AG04450 (cell line): ENCODE measurements at regions not wholly inside any gene's neighbourhood (a gene's known extent, or its start where the extent isn't known, plus 50 kb on each side); places are given as distances from the start of the nearest gene placed in this dataset.

Experiments used
- CTCF ChIA-PET: fragments of 300-600, 350-600 bp; formaldehyde crosslinking; extraction: SDS; loops from one replicate; lab custom pipeline; 2022; ENCODE audit warnings: antibody characterized with exemption, inconsistent platforms; lab: Charles Lee
- POLR2A ChIA-PET: fragments of 350-600 bp; formaldehyde crosslinking; extraction: SDS; loops from one replicate; lab custom pipeline; 2021; ENCODE audit warnings: antibody characterized with exemption, inconsistent platforms; lab: Yijun Ruan, JAX
- DNase-seq: peaks from one replicate; pipeline ENCODE4 v3.0.0-alpha.2; 2011; ENCODE audit warnings: low read depth, low spot score
- H3K27ac ChIP-seq: one replicate; pipeline ENCODE4 v1.5.1; 2012; ENCODE audit warnings: low read depth, low read length, control low read depth
- H3K27me3 ChIP-seq: one replicate; pipeline ENCODE4 v1.6.0; 2012; ENCODE audit warnings: low read length; ENCODE audit not compliant: control insufficient read depth, insufficient read depth
- H3K4me3 ChIP-seq: 2 replicates; pipeline ENCODE4 v1.5.1; 2011; ENCODE audit warnings: mild to moderate bottlenecking, low read depth, low read length, control low read depth
- H3K9me3 ChIP-seq: 2 replicates; pipeline ENCODE4 v1.5.1; 2012; ENCODE audit warnings: low read length; ENCODE audit not compliant: control insufficient read depth, insufficient read depth
- TF ChIP-seq, protein P1 (sequence below): IDR thresholded peaks from 2 replicates; pipeline ENCODE4 v1.5.1; 2011; ENCODE audit warnings: low read depth, low read length, control low read depth, inconsistent platforms

DNA sequence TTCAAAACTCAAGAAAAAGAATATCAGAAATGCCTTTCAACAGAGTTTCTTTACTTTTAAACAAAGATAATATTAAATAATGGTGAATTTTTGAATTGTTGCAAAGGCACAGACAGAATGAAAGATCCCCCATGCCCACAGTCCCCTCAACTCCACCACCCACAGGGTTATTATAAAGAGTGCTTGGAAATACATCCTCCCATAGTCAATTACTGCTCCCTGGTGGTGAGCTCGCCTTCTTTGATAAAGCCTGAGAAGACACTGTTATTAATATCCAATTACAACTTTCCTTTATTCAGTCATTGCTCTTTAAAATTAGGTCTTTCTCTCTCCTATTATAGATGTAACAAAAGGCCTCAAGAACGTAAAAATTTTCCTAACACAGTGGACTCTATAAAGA is 490.2 kb upstream of the RORB start:
- no peak for DNase-seq
- ChIA-PET CTCF (no interaction called here), POLR2A (no interaction called here)

DNA sequence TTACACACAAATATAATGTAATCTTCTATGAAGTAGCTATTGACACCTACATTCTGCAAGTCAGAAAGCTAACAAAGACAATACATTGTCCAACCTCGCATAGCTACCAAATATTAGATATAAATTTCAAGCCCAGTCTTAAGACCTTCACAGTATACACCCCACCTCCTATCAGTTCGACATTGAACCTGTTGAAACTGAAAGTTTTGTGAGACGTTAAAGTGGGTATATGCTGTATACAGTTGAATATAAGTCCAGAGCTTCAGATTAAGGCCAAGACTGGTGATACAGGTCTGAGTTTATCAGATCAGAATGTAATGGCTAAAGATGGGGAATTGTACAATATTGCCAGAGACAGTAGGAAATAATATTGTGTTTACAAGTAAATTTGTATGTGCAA is 489.3 kb upstream of the RORB start:
- no peak for DNase-seq
- Histone ChIP-seq H3K4me3 (no peak overlapping the region), H3K9me3 (peaks cover 2% of the 10 kb centered on the region; the same call in 1 of the 2 replicates), H3K27ac (no peak overlapping the region), H3K27me3 (no peaks in the 10 kb centered on the region)
- TF ChIP-seq, protein P1, sequence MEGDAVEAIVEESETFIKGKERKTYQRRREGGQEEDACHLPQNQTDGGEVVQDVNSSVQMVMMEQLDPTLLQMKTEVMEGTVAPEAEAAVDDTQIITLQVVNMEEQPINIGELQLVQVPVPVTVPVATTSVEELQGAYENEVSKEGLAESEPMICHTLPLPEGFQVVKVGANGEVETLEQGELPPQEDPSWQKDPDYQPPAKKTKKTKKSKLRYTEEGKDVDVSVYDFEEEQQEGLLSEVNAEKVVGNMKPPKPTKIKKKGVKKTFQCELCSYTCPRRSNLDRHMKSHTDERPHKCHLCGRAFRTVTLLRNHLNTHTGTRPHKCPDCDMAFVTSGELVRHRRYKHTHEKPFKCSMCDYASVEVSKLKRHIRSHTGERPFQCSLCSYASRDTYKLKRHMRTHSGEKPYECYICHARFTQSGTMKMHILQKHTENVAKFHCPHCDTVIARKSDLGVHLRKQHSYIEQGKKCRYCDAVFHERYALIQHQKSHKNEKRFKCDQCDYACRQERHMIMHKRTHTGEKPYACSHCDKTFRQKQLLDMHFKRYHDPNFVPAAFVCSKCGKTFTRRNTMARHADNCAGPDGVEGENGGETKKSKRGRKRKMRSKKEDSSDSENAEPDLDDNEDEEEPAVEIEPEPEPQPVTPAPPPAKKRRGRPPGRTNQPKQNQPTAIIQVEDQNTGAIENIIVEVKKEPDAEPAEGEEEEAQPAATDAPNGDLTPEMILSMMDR: no peak
- ChIA-PET CTCF (no interaction called here), POLR2A (no interaction called here)

More for the DNA sequence above, 490.2 kb upstream of the RORB start:
- no peak overlapping the region for H3K4me3 ChIP-seq
- no peaks in the 10 kb centered on the region; the same call in 1 of the 2 replicates for H3K9me3 ChIP-seq
- TF ChIP-seq, protein P1: no peak
- no peak overlapping the region for H3K27ac ChIP-seq
- no peaks in the 10 kb centered on the region for H3K27me3 ChIP-seq

GRCh38 chr9:74016004-74016403 is 481.1 kb upstream of the RORB start:
- H3K27me3 ChIP-seq: no peaks in the 10 kb centered on the region
- peaks cover 19% of the 10 kb centered on the region for H3K9me3 ChIP-seq
- POLR2A ChIA-PET: no interaction called here
- CTCF ChIA-PET: no interaction called here
- no peak overlapping the region for H3K4me3 ChIP-seq
- DNase-seq: no peak
- TF ChIP-seq, protein P1: no peak
- H3K27ac ChIP-seq: no peak overlapping the region

DNA sequence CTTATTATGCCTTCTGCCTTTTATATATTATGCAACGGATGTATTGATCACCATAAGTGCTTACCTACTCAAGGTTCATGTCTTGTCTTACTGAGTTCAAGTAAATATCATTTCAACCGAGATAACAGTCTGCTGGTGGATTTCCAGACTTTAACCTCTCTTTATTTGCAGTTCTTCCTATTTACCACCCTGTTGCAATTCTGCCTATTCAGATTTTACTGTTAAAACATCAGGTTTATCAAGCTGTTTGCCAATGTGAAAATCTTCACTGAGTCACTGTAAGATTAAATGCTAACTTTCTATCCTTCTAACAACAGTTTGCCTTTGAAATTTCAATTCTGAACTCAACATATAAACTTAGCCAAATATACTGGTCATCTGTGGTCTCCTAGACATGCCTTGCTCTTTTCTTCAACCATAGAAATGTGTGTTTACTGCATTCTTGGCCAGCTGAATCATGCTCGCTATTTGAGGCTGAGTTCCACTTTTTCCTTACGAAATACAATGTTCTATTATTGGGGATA is 471.7 kb upstream of the RORB start:
- POLR2A ChIA-PET: no interaction called here
- TF ChIP-seq, protein P1: no peak
- Histone ChIP-seq H3K27me3 (no peaks in the 10 kb centered on the region), H3K9me3 (peaks cover 7% of the 10 kb centered on the region; the same call in 1 of the 2 replicates), H3K4me3 (no peak overlapping the region), H3K27ac (no peak overlapping the region)
- CTCF ChIA-PET: no interaction called here
- DNase-seq: no peak

DNA sequence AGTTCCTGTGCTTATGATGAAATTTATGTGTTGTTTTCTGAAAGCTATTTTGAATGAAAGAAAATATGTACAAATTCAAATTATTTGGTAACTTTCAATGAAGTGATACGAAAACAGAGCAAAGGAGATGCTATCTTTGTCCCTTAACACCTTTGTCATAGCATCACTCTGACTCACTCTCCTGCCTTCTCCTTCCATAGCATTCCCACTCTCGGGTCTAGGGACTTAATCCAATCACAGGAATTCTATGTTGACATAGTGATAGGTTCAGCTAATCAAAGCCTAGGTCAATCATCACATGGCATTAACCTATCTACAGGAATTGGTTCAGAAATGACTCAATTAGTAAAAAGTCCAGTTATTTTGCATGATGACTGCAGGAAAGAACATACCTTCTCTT is 464.7 kb upstream of the RORB start:
- TF ChIP-seq, protein P1: no peak
- Histone ChIP-seq H3K27ac (no peak overlapping the region), H3K4me3 (no peak overlapping the region), H3K9me3 (peaks cover 3% of the 10 kb centered on the region; the same call in 1 of the 2 replicates), H3K27me3 (no peaks in the 10 kb centered on the region)
- ChIA-PET CTCF (no interaction called here), POLR2A (no interaction called here)
- no peak for DNase-seq
